ENCODE measurements at regions not wholly inside any gene's neighbourhood (a gene's known extent, or its start where the extent isn't known, plus 50 kb on each side); places are given as distances from the start of the nearest gene placed in this dataset.

- Histone ChIP-seq H3K36me3 (ENCODE audit: insufficient read depth, low read length) (no peaks in the 10 kb centered on the region), H3K4me2 (ENCODE audit: low read length) (no peak overlapping the region), H3K9me2 (ENCODE audit: insufficient read depth, low read length) (no peaks in the 10 kb centered on the region), H4K20me1 (ENCODE audit: insufficient read depth) (no peaks in the 10 kb centered on the region), H2AFZ (ENCODE audit: low read depth, low read length) (no peak overlapping the region), H3F3A (ENCODE audit: insufficient read depth, low read length, poor library complexity, severe bottlenecking) (no peaks in the 10 kb centered on the region), H3K27ac (ENCODE audit: low read length) (no peak overlapping the region), H3K27me3 (ENCODE audit: insufficient read depth, low read depth, low read length) (no peaks in the 10 kb centered on the region), H3K9me3 (ENCODE audit: low read length) (no peaks in the 10 kb centered on the region), H3K9ac (ENCODE audit: low read length) (no peak overlapping the region), H3K4me3 (ENCODE audit: low read length) (no peak overlapping the region), H3K79me2 (replicated peaks; ENCODE audit: insufficient read depth, low read length) (no peaks in the 10 kb centered on the region)
- TF ChIP-seq CTCF (IDR thresholded peaks at IDR 0.05; ENCODE audit: poor library complexity, severe bottlenecking) (no peak), REST (IDR thresholded peaks at IDR 0.05; ENCODE audit: borderline replicate concordance) (peak; percentile 88)
These were observed 659.3 kb upstream of the FANCL start for GRCh38 chr2:58900246-58901027.

- Histone ChIP-seq H3K79me2 (replicated peaks; ENCODE audit: insufficient read depth, low read length) (no peaks in the 10 kb centered on the region), H3K27ac (ENCODE audit: low read length) (no peak overlapping the region), H3K4me3 (ENCODE audit: low read length) (no peak overlapping the region), H3K27me3 (ENCODE audit: insufficient read depth, low read depth, low read length) (no peaks in the 10 kb centered on the region), H3K36me3 (ENCODE audit: insufficient read depth, low read length) (no peaks in the 10 kb centered on the region), H3K9me2 (ENCODE audit: insufficient read depth, low read length) (no peaks in the 10 kb centered on the region), H4K20me1 (ENCODE audit: insufficient read depth) (no peaks in the 10 kb centered on the region), H3K9me3 (ENCODE audit: low read length) (no peaks in the 10 kb centered on the region), H3F3A (ENCODE audit: insufficient read depth, low read length, poor library complexity, severe bottlenecking) (no peaks in the 10 kb centered on the region), H2AFZ (ENCODE audit: low read depth, low read length) (no peak overlapping the region), H3K4me2 (ENCODE audit: low read length) (no peak overlapping the region), H3K9ac (ENCODE audit: low read length) (no peak overlapping the region)
- TF ChIP-seq EZH2 (IDR thresholded peaks at IDR 0.05; ENCODE audit: borderline replicate concordance, insufficient read depth, low read length, poor library complexity, severe bottlenecking) (no peak), SMC3 (conservative IDR thresholded peaks at IDR 0.05; ENCODE audit: poor library complexity) (no peak), REST (IDR thresholded peaks at IDR 0.05; ENCODE audit: borderline replicate concordance) (no peak), MXI1 (conservative IDR thresholded peaks at IDR 0.05; ENCODE audit: poor library complexity, severe bottlenecking) (no peak), EP300 (conservative IDR thresholded peaks at IDR 0.05; ENCODE audit: poor library complexity, severe bottlenecking) (no peak), POLR2AphosphoS5 (IDR thresholded peaks at IDR 0.05) (no peak), TAF1 (IDR thresholded peaks at IDR 0.05; ENCODE audit: low read depth) (no peak), CTCF (IDR thresholded peaks at IDR 0.05; ENCODE audit: poor library complexity, severe bottlenecking) (no peak), RAD21 (conservative IDR thresholded peaks at IDR 0.05) (no peak)
These were observed 658.6 kb upstream of the FANCL start for GRCh38 chr2:58899692-58900091.
